Esophagus muscularis mucosa (tissue), 3 donors: ENCODE measurements at regions not wholly inside any gene's neighbourhood (a gene's known extent, or its start where the extent isn't known, plus 50 kb on each side); places are given as distances from the start of the nearest gene placed in this dataset.

ENCODE experiments used
- POLR2A ChIP-seq: fragments of 450-650 bp; IDR thresholded peaks from one replicate; pipeline ENCODE4 v1.6.1; 2017; ENCODE audit warnings: antibody characterized with exemption, moderate library complexity, mild to moderate bottlenecking, low read depth
- POLR2AphosphoS5 ChIP-seq, 2 donors: sonication (generic); formaldehyde crosslinking; IDR thresholded peaks; one replicate each; pipeline ENCODE4 v1.6.1; 2017; ENCODE audit warnings: antibody characterized with exemption in 2 of 2
- TF ChIP-seq, protein P1 (sequence below), 3 experiments: fragments of 200-600 bp in 2 of 3; fragments of 450-650 bp in 1 of 3; sonication (generic) in 2 of 3; IDR thresholded peaks; one replicate each; pipeline ENCODE4 v1.5.1; 2017 to 2019; ENCODE audit warnings: antibody characterized with exemption in 3 of 3, mild to moderate bottlenecking in 2 of 3, moderate library complexity in 1 of 3

DNA sequence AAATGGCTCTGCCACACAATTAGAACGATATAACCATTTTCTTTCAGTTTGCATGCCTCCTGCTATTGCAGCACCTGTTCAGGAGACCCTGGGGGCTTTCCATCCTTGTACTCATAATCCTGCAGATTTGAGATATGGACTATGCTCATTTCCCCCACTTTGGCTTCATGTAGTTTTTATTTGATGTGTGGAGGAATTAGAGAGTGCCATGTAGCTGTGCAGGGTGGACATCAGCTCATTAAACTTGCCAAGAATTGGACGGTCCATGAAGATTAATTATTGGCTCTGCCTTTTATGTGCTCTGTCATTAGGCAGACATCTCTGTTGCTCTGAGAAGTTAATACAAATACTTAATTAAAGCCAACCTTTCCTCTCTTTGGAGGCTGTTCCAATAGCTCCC lies 66.2 kb upstream of the CD83 start:
- TF ChIP-seq, protein P1, sequence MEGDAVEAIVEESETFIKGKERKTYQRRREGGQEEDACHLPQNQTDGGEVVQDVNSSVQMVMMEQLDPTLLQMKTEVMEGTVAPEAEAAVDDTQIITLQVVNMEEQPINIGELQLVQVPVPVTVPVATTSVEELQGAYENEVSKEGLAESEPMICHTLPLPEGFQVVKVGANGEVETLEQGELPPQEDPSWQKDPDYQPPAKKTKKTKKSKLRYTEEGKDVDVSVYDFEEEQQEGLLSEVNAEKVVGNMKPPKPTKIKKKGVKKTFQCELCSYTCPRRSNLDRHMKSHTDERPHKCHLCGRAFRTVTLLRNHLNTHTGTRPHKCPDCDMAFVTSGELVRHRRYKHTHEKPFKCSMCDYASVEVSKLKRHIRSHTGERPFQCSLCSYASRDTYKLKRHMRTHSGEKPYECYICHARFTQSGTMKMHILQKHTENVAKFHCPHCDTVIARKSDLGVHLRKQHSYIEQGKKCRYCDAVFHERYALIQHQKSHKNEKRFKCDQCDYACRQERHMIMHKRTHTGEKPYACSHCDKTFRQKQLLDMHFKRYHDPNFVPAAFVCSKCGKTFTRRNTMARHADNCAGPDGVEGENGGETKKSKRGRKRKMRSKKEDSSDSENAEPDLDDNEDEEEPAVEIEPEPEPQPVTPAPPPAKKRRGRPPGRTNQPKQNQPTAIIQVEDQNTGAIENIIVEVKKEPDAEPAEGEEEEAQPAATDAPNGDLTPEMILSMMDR (IDR thresholded peaks at IDR 0.05), result no peak
- TF ChIP-seq POLR2AphosphoS5 (IDR thresholded peaks at IDR 0.05), result no peak
- TF ChIP-seq POLR2A, result no peak
